ENCODE measurements at regions not wholly inside any gene's neighbourhood (a gene's known extent, or its start where the extent isn't known, plus 50 kb on each side); places are given as distances from the start of the nearest gene placed in this dataset.

- TF ChIP-seq POLR2AphosphoS5 (IDR thresholded peaks at IDR 0.05), result no peak
- no peak for TF ChIP-seq CTCF (IDR thresholded peaks at IDR 0.05)
Measured at GRCh38 chr14:82390586-82390985, 856.9 kb upstream of the SEL1L start.

Measured in prostate gland (tissue), 2 donors.